ENCODE measurements at regions not wholly inside any gene's neighbourhood (a gene's known extent, or its start where the extent isn't known, plus 50 kb on each side); places are given as distances from the start of the nearest gene placed in this dataset.

- FAIRE-seq = no peak
Observed at GRCh38 chr2:13550285-13551231, 833.8 kb downstream of the TRIB2 start.

- no peak for FAIRE-seq
Observed at GRCh38 chr2:13558368-13558767, 841.6 kb downstream of the TRIB2 start.

DNA sequence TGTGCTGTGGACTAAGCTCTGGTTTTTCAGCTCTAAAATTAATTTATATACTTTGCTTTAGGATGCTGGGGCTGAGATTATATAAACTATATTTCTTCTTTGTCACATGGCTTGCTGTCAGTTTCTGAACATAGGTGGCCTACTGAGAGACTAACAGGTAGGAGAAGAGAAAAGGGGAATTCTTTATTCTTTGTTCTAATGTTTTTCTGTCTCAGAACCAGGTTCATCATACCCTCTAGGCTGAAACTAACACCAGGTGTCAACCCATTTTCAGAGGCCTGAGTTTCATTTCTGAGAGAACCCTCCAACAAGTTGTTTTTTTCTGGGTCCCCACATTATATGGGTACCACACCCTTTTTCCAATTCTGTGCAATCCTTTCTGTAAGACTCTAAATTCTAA is 843.6 kb downstream of the TRIB2 start:
- FAIRE-seq = no peak

DNA sequence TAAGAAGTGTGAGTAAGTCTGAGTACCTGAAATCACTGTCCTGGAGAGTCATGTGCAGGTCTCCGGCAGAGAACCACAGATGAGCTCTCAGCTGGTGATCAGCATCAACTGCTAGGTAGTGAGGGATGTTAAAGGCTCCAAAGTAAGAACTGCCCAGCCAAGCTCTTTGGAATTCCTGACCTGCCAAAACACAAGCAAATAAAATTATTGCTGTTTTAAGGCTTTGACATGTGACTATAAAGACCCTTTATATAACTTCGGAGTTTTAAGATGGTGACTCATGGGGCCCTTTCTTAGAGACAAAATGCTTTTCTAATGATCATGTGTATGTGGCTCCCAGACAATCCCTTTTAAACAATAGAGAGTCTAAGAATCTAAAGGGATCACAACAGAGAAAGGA is 855.7 kb downstream of the TRIB2 start:
- FAIRE-seq = no peak

DNA sequence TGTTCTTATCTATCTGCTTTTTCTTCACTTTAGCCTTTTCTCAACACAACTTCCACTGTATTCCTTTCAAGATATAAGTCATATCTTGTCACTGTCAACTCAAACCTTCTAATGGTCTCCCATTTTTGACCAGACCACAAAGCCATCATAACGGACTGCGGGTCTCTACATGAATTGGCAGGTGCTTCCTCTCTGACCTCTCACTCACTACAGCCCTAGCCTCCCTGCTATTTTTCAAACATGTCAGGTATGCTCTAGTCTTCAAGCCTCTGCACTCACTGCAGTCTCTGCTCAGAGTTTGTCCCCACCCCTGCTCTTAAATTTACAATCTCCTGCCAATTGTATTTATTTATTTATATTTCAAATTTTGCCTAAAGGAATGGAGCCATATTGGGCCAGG is 858.1 kb downstream of the TRIB2 start:
- FAIRE-seq = no peak

- FAIRE-seq = no peak
Observed at GRCh38 chr2:13576406-13577036, 859.8 kb downstream of the TRIB2 start.

GRCh38 chr2:13578547-13578946 is 861.8 kb downstream of the TRIB2 start:
- FAIRE-seq = no peak

DNA sequence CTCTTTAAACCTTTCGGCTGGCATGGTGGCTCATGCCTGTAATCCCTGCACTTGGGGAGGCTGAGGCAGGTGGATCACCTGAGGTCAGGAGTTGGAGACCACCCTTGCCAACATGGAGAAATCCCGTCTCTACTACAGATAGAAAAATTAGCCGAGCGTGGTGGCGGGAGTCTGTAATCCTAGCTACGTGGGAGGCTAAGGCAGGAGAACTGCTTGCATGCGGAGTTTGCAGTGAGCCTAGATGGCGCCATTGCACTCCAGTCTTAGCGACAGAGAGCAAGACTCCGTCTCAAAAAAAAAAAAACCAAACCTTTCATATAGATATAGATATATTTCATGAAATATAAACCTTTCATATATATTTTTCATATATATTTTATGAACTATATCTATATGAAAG is 864.7 kb downstream of the TRIB2 start:
- no peak for FAIRE-seq

DNA sequence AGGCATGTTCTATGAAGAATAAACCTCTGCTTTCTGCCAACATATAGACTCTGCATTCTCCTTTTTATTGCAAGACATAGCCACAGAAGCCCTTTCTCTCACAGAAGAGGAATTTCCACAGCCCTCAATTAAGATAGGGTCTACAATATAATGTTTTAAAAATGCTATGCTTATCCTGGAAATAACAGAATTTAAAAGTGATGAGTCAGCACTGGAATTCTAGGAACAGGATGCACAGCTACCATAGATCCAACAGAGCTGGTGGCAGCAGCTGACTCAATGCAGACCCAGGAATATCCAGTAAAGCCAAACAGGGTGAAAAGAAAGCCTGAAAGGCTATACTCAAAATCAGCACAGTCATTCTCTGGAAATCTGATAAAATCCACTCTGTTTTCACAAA is 866.9 kb downstream of the TRIB2 start:
- no peak for FAIRE-seq

DNA sequence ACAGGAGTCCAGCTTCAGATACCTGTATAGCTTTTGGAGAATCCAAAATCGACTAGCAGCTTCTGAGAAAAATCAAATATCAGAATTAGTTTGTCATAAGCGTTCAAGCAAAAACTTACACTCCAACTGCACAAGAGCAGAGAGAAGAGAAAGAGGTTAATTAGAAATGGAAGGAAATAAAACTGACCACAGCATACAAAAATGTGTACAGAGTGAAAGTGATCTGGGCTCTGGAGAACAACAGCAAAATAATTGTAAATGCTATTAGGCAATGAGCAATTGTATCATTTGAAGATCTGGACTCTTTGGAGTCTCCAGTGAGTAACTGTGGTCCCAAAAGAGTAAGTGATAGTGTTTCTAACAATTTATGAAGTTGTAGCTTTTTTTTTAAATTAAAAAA is 867.3 kb downstream of the TRIB2 start:
- FAIRE-seq = no peak

- no peak for FAIRE-seq
Observed at GRCh38 chr2:13585732-13586131, 869.0 kb downstream of the TRIB2 start.

- FAIRE-seq = no peak
Observed at GRCh38 chr2:13596233-13596632, 879.5 kb downstream of the TRIB2 start.

- no peak for FAIRE-seq
Observed at GRCh38 chr2:13597176-13597575, 880.4 kb downstream of the TRIB2 start.

DNA sequence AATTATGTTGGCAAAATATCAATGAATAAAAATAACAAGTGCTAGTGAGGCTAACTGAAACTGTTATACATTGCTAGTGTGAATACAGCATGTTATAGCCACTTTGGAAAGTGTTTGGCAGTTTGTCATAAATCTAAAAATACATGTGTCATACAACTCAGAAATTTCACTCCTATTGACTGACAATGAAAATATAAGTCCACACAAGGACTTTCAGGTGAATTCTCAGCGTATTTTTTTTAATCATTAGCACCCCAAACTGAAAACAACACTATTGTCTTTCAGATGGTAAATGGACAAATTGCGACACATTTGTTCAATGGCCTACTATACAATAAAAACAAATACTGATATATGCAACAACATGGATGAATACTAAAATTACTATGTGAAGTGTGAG is 884.8 kb downstream of the TRIB2 start:
- FAIRE-seq = no peak

GRCh38 chr2:13604951-13605661 is 888.4 kb downstream of the TRIB2 start:
- FAIRE-seq = no peak

DNA sequence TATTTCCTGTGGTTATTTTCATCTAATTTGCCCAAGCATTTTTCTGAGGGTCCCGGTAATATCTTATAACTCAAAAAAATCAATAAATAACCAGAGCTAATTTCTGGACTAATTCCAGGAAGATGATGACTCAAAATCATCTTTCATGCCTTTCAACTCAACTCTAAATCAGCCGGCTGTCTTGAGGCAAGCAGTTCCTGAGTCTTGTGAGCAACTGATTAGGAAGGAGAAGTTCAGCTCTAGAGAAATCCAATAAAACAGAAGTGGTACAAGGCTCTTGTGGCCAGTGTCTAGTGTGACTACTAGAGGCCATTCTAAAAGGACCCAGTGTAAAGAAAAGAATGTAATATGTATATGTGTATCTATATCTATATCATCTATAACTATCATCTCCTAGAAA is 890.4 kb downstream of the TRIB2 start:
- FAIRE-seq = no peak

- FAIRE-seq = no peak
Observed at GRCh38 chr2:13611939-13612338, 895.2 kb downstream of the TRIB2 start.

- no peak for FAIRE-seq
Observed at GRCh38 chr2:13616059-13616458, 899.3 kb downstream of the TRIB2 start.

GRCh38 chr2:13616616-13617015 is 899.9 kb downstream of the TRIB2 start:
- FAIRE-seq = no peak

DNA sequence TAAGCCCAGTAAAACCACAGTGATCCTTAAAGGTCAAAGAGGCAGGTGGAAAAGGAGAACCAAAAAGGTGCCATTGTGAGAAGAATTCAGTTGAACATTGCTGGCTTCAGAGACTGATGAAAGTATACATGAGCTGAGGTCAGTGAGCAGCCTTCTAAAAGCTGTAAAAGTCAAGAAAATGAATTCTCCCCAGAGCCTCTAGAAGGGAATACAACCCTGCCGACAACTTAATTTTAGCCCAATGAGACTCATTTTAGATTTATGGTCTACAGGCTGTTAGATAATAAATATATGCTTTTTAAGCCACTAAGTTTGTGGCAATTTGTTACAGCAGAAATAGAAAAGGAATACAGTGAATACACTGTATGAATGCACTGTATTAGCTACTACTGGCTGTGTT is 911.4 kb downstream of the TRIB2 start:
- FAIRE-seq = no peak

- FAIRE-seq = no peak
Observed at GRCh38 chr2:13638181-13638580, 921.4 kb downstream of the TRIB2 start.

DNA sequence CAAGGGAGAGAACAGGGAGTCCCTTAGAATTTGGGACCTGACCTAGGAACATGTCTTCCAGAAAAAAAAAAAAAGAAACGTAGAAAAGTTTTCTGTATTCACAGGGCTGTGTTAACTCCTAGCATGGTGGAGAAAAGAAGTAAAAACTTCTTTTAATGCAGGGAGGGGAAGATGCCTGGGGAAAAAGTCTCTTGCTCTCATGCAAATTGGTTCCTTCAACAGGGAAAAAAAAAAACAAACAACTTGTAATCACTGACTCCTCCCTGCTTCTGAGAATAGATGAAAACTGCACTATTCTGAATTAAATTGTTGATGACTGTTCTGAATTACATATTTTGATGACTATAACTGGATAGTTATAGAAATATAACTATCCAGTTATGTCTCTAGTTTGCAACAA is 933.2 kb downstream of the TRIB2 start:
- no peak for FAIRE-seq

DNA sequence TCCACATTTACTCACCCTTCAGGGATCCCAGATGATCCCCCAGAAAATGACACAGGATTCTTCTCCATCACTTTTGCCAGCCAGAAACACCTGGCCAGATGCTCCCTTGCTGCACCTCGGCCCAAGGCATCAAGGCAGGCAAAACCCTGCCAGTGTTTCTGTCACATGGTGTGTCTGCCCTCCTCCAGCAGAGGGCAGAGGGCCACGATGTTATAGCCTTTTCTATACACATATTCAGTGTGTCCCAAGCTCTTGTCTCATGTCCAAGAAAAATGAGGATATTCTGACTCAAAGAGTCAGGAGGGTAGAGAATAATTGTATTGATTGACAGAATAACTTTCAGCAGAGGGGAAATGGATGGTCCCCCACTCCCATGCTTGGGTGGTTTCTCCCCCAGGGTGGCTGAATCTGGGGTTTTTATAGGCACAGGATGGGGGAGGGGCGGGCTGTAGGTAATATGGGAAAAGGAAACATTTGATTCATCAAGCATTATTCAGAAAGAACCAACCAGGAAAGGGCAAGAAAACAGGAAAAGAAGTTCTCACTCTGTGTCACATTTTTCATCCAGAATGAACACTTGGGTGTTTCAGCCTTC is 933.9 kb downstream of the TRIB2 start:
- FAIRE-seq = no peak

All from G401.6 (cell line).